ENCODE measurements at regions not wholly inside any gene's neighbourhood (a gene's known extent, or its start where the extent isn't known, plus 50 kb on each side); places are given as distances from the start of the nearest gene placed in this dataset.

GRCh38 chr9:38338342-38339018 is 54.0 kb upstream of the ALDH1B1 start:
- TF ChIP-seq CTCF (conservative IDR thresholded peaks at IDR 0.05; ENCODE audit: low read depth, low read length) (no peak), EZH2 (IDR thresholded peaks at IDR 0.05; ENCODE audit: low read length, unreplicated experiment) (no peak), EZH2phosphoT487 (IDR thresholded peaks at IDR 0.05; ENCODE audit: borderline replicate concordance, low read length) (no peak)

Data from PC-3 (cell line).